ENCODE measurements at regions not wholly inside any gene's neighbourhood (a gene's known extent, or its start where the extent isn't known, plus 50 kb on each side); places are given as distances from the start of the nearest gene placed in this dataset.

DNA sequence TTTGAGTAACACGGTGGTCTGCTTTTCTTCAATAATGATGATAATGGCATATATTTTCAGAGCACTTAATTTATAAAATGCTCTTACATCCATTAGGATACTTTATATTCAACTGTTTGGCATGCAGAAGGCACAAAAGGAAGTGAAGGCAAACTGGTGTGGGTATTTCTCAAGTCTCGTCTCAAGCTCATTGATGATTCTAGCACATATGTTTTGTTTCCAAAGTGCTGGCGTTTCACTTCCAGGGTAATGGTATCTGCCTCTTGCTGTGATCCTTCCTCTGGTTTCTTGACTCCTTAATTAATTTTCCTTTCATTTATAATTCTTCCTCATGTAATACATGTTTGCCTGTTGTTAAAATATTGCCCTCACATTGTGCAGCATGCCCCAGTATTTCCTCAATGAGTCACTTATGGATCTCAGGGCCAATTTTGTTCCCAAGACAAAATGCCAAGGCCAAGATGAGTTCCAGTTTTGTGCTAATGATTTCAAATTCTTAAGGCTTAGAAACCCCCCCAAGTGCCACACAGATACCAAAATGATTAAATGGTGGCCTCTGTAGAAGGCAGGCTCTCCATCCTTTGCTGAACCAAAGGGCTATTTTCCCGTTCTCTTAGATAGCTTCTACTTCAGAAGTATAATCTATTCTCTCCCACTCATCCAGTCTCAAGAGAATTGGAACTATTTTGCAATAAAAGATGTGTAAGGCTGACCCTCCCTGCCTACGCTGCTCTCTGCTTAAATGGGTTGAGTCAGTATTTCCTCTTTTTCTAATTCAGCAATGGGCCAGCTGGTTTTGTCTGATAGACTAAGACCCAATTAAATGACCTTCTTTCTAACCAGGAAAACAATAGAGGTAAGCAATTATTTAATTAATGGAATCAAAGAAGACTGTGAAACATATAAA, 171.2 kb downstream of the ZNF365 start:
- Mint-ChIP-seq H3K4me3 (no peak overlapping the region), H3K27ac (no peak overlapping the region), H3K36me3 (ENCODE audit: low read depth) (no peaks in the 10 kb centered on the region), H3K9me3 (no peaks in the 10 kb centered on the region), H3K27me3 (ENCODE audit: insufficient read depth) (no peaks in the 10 kb centered on the region), H3K4me1 (no peaks in the 10 kb centered on the region)
- no peaks in the 10 kb centered on the region for H3K4me1 ChIP-seq (ENCODE audit: control insufficient read depth, insufficient read depth, low read length)
- no peaks in the 10 kb centered on the region for H3K36me3 ChIP-seq (ENCODE audit: control insufficient read depth, insufficient read depth, low read length)
- no peaks in the 10 kb centered on the region for H3K27me3 ChIP-seq (ENCODE audit: control insufficient read depth, insufficient read depth, low read length, poor library complexity, severe bottlenecking)
- no peaks in the 10 kb centered on the region for H3K9me3 ChIP-seq (ENCODE audit: control insufficient read depth, low read length)
- no peak for DNase-seq
- no peak overlapping the region for H3K9ac ChIP-seq (ENCODE audit: extremely low read depth, low read length, poor library complexity, severe bottlenecking)
- WGBS, 2 experiments (ENCODE audit: insufficient coverage in 1 of 2, insufficient read length in 1 of 2), result 91 to 100% methylated on average over 2 to 5 of the region's 5 CpGs
- TF ChIP-seq, protein P1, sequence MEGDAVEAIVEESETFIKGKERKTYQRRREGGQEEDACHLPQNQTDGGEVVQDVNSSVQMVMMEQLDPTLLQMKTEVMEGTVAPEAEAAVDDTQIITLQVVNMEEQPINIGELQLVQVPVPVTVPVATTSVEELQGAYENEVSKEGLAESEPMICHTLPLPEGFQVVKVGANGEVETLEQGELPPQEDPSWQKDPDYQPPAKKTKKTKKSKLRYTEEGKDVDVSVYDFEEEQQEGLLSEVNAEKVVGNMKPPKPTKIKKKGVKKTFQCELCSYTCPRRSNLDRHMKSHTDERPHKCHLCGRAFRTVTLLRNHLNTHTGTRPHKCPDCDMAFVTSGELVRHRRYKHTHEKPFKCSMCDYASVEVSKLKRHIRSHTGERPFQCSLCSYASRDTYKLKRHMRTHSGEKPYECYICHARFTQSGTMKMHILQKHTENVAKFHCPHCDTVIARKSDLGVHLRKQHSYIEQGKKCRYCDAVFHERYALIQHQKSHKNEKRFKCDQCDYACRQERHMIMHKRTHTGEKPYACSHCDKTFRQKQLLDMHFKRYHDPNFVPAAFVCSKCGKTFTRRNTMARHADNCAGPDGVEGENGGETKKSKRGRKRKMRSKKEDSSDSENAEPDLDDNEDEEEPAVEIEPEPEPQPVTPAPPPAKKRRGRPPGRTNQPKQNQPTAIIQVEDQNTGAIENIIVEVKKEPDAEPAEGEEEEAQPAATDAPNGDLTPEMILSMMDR (conservative IDR thresholded peaks at IDR 0.05), result no peak
- no peak overlapping the region for H3K27ac ChIP-seq (ENCODE audit: low read depth, low read length)
- H3K4me3 ChIP-seq (ENCODE audit: low read length), result no peak overlapping the region

DNA sequence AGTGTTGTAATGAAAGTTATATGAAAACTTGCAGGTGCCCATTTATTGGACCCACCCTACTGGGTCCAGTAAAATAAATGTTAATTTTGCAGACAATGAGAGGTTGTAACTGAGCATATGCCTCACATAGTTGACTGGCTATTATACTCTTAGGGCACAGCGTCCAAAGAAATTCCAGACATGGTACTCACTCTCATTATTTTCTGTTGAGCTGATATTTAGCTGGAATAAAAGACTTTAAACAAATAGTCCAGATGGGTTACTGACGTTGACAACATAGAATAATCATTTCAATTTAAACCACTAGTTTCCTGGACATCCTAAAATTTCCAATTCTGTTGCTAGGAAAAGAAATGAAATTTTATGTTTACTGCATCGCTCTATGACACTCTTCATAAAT, 174.5 kb downstream of the ZNF365 start:
- no peaks in the 10 kb centered on the region for H3K36me3 ChIP-seq (ENCODE audit: control insufficient read depth, insufficient read depth, low read length)
- DNase-seq, result no peak
- 88 to 94% methylated on average over 1 to 3 of the region's 3 CpGs for WGBS, 2 experiments (ENCODE audit: insufficient coverage in 1 of 2, insufficient read length in 1 of 2)

DNA sequence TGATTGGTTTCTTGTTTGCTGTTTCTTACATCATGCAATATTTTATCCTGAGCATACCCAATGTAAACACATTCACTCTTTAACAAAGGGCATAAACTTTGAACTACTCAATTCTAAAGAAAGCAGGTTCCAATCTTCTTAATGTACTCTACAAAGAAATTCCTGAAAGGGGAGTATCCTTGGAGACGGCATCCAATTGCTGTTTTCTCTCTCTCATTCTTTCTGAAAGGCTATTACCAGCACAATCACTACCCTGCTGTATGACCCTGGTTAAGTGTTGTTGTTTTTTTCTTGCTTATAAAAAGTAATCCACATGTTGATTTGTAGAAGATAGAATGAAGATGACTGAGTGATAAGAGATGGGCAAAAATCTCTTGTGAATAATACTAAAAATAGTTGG, 176.0 kb downstream of the ZNF365 start:
- Histone ChIP-seq H3K4me1 (ENCODE audit: control insufficient read depth, insufficient read depth, low read length) (no peaks in the 10 kb centered on the region), H3K4me3 (ENCODE audit: low read length) (no peak overlapping the region), H3K9ac (ENCODE audit: extremely low read depth, low read length, poor library complexity, severe bottlenecking) (no peak overlapping the region), H3K27ac (ENCODE audit: low read depth, low read length) (no peak overlapping the region), H3K9me3 (ENCODE audit: control insufficient read depth, low read length) (no peaks in the 10 kb centered on the region), H3K27me3 (ENCODE audit: control insufficient read depth, insufficient read depth, low read length, poor library complexity, severe bottlenecking) (no peaks in the 10 kb centered on the region), H3K36me3 (ENCODE audit: control insufficient read depth, insufficient read depth, low read length) (no peaks in the 10 kb centered on the region)
- no peaks in the 10 kb centered on the region for H3K36me3 Mint-ChIP-seq (ENCODE audit: low read depth)
- peaks cover 4% of the 10 kb centered on the region for H3K4me1 Mint-ChIP-seq
- no peaks in the 10 kb centered on the region for H3K27me3 Mint-ChIP-seq (ENCODE audit: insufficient read depth)
- H3K4me3 Mint-ChIP-seq, result no peak overlapping the region
- no peaks in the 10 kb centered on the region for H3K9me3 Mint-ChIP-seq
- 94% methylated on average over 1 of the region's 1 CpG; no CpG with 5 or more reads in 1 of the 2 experiments for WGBS, 2 experiments (ENCODE audit: insufficient coverage in 1 of 2, insufficient read length in 1 of 2)
- no peak overlapping the region for H3K27ac Mint-ChIP-seq
- TF ChIP-seq, protein P1 (conservative IDR thresholded peaks at IDR 0.05), result no peak
- DNase-seq, result no peak

More for the DNA sequence above, 174.5 kb downstream of the ZNF365 start:
- H3K27ac Mint-ChIP-seq, result no peak overlapping the region
- H3K36me3 Mint-ChIP-seq (ENCODE audit: low read depth), result no peaks in the 10 kb centered on the region
- Histone ChIP-seq H3K4me3 (ENCODE audit: low read length) (no peak overlapping the region), H3K4me1 (ENCODE audit: control insufficient read depth, insufficient read depth, low read length) (no peaks in the 10 kb centered on the region), H3K27me3 (ENCODE audit: control insufficient read depth, insufficient read depth, low read length, poor library complexity, severe bottlenecking) (no peaks in the 10 kb centered on the region), H3K27ac (ENCODE audit: low read depth, low read length) (no peak overlapping the region), H3K9me3 (ENCODE audit: control insufficient read depth, low read length) (no peaks in the 10 kb centered on the region), H3K9ac (ENCODE audit: extremely low read depth, low read length, poor library complexity, severe bottlenecking) (no peak overlapping the region)
- no peaks in the 10 kb centered on the region for H3K9me3 Mint-ChIP-seq
- no peak overlapping the region for H3K4me3 Mint-ChIP-seq
- TF ChIP-seq, protein P1 (conservative IDR thresholded peaks at IDR 0.05), result no peak
- no peaks in the 10 kb centered on the region for H3K27me3 Mint-ChIP-seq (ENCODE audit: insufficient read depth)
- no peaks in the 10 kb centered on the region for H3K4me1 Mint-ChIP-seq

Measured in endodermal cell (in vitro differentiated cells).